GM12878 (cell line): ENCODE measurements at regions not wholly inside any gene's neighbourhood (a gene's known extent, or its start where the extent isn't known, plus 50 kb on each side); places are given as distances from the start of the nearest gene placed in this dataset.

Source experiments
- ATAC-seq: fragments of 200-7000 bp; cut with Tn5 transposase; 3 replicates; pipeline ENCODE4 v1.9.1; 2020; ENCODE audit warnings: mild to moderate bottlenecking, moderate library complexity
- BruUV-seq: library from RNA; stranded (reverse); fragments of 400-500 nt; replicated peaks from 2 replicates; lab custom pipeline; 2021; lab: Mats Ljungman, UMichigan
- CTCF ChIA-PET: fragments of 300-600 bp; sonication (Branson Sonifier 250); formaldehyde crosslinking; extraction: SDS; loops from one replicate; lab custom pipeline; 2021; ENCODE audit warnings: inconsistent platforms; lab: Yijun Ruan, JAX
- POLR2A ChIA-PET: fragments of 350-600 bp; formaldehyde crosslinking; extraction: SDS; loops from one replicate; lab custom pipeline; 2021; ENCODE audit warnings: inconsistent platforms; lab: Charles Lee
- RAD21 ChIA-PET: fragments of 300-600 bp; sonication (Branson Sonifier 250); formaldehyde crosslinking; loops from one replicate; lab custom pipeline; 2023; ENCODE audit warnings: antibody characterized with exemption; ENCODE audit not compliant: unreplicated experiment; lab: Charles Lee
- SMC1A ChIA-PET: fragments of 300-600 bp; sonication (Branson Sonifier 250); formaldehyde crosslinking; loops from one replicate; lab custom pipeline; 2023; ENCODE audit not compliant: unreplicated experiment, uncharacterized antibody; lab: Charles Lee
- DNase-seq: peaks from one replicate; pipeline ENCODE4 v3.0.0-alpha.2; 2011; ENCODE audit warnings: low read depth, low spot score
- FAIRE-seq: peaks from 3 replicates; lab custom pipeline; 2011; peaks lifted over from hg19 to GRCh38; lab: Jason Lieb, UNC
- H2AFZ ChIP-seq: 2 replicates; pipeline ENCODE4 v1.6.0; 2011; ENCODE audit warnings: low read depth, low read length, control low read depth; ENCODE audit not compliant: control insufficient read depth
- H3K27ac ChIP-seq: 2 replicates; pipeline ENCODE4 v1.5.1; 2011; ENCODE audit warnings: control low read depth; ENCODE audit not compliant: control insufficient read depth, insufficient read depth
- H3K27me3 ChIP-seq, 2 experiments: replicated peaks in 1 of 2; 2 replicates each; pipeline versions ENCODE4 v1.6.0 to v1.6.1; 2011; ENCODE audit warnings: low read length in 1 of 2; ENCODE audit not compliant: control insufficient read depth in 2 of 2, insufficient read depth in 2 of 2
- H3K36me3 ChIP-seq, 2 experiments: 2 replicates each; pipeline ENCODE4 v1.5.1; 2011; ENCODE audit warnings: low read length in 1 of 2; ENCODE audit not compliant: control insufficient read depth in 2 of 2, insufficient read depth in 2 of 2
- H3K4me1 ChIP-seq: 2 replicates; pipeline ENCODE4 v1.6.1; 2011; ENCODE audit warnings: mild to moderate bottlenecking, low read length, moderate library complexity, mixed read lengths; ENCODE audit not compliant: control insufficient read depth, insufficient read depth
- H3K4me2 ChIP-seq: 2 replicates; pipeline ENCODE4 v1.6.0; 2011; ENCODE audit warnings: control low read depth; ENCODE audit not compliant: control insufficient read depth, insufficient read depth
- H3K4me3 ChIP-seq: fragments of 200-600 bp; sonication (generic); 2 replicates; pipeline ENCODE4 v1.5.1; 2016
- H3K79me2 ChIP-seq: 2 replicates; pipeline ENCODE4 v1.6.0; 2011; ENCODE audit warnings: low read length; ENCODE audit not compliant: control insufficient read depth, insufficient read depth
- H3K9ac ChIP-seq: 2 replicates; pipeline ENCODE4 v1.8.0; 2011; ENCODE audit warnings: low read length, control low read depth, mixed read lengths; ENCODE audit not compliant: control insufficient read depth, insufficient read depth
- H3K9me3 ChIP-seq: replicated peaks from 3 replicates; pipeline ENCODE4 v1.5.1; 2011; ENCODE audit warnings: mild to moderate bottlenecking, low read length; ENCODE audit not compliant: control insufficient read depth, insufficient read depth
- H4K20me1 ChIP-seq: 2 replicates; pipeline ENCODE4 v1.6.0; 2011; ENCODE audit not compliant: control insufficient read depth, insufficient read depth
- BACH1 ChIP-seq: fragments of 450-650 bp; IDR thresholded peaks from 2 replicates; pipeline ENCODE4 v1.6.1; 2017; ENCODE audit warnings: mild to moderate bottlenecking, borderline replicate concordance
- DPF2 ChIP-seq: fragments of 450-650 bp; IDR thresholded peaks from 2 replicates; pipeline ENCODE4 v1.6.1; 2017; ENCODE audit warnings: mild to moderate bottlenecking
- JUND ChIP-seq: IDR thresholded peaks from 2 replicates; pipeline ENCODE4 v1.6.1; 2012; ENCODE audit warnings: low read depth, mild to moderate bottlenecking, low read length, improper control_type of control experiment, moderate library complexity
- NFIC ChIP-seq: IDR thresholded peaks from 2 replicates; pipeline ENCODE4 v1.6.1; 2012; ENCODE audit warnings: low read depth, mild to moderate bottlenecking, inconsistent platforms, low read length, moderate library complexity
- NFXL1 ChIP-seq: fragments of 450-650 bp; IDR thresholded peaks from 2 replicates; pipeline ENCODE4 v1.6.1; 2017; ENCODE audit warnings: antibody characterized with exemption, mild to moderate bottlenecking, borderline replicate concordance
- PKNOX1 ChIP-seq: fragments of 450-650 bp; IDR thresholded peaks from 2 replicates; pipeline ENCODE4 v1.6.1; 2016; ENCODE audit warnings: mild to moderate bottlenecking
- POLR2AphosphoS2 ChIP-seq: IDR thresholded peaks from 2 replicates; pipeline ENCODE4 v1.6.1; 2011; ENCODE audit warnings: low read depth, mild to moderate bottlenecking, low read length, improper control_type of control experiment, moderate library complexity
- SMAD1 ChIP-seq: fragments of 450-650 bp; IDR thresholded peaks from 2 replicates; pipeline ENCODE4 v1.6.1; 2018; ENCODE audit warnings: mild to moderate bottlenecking, low read depth; ENCODE audit not compliant: partially characterized antibody
- TAF1 ChIP-seq: IDR thresholded peaks from 2 replicates; pipeline ENCODE4 v1.6.1; 2011; ENCODE audit warnings: mild to moderate bottlenecking, low read depth, low read length, borderline replicate concordance
- YBX1 ChIP-seq: fragments of 450-650 bp; IDR thresholded peaks from 2 replicates; pipeline ENCODE4 v1.6.1; 2016; ENCODE audit warnings: antibody characterized with exemption
- ZNF592 ChIP-seq: fragments of 450-650 bp; IDR thresholded peaks from 2 replicates; pipeline ENCODE4 v1.6.1; 2017; ENCODE audit warnings: mild to moderate bottlenecking, moderate library complexity
- WGBS: methylation state at CpG from one replicate; pipeline ENCODE4 v1.1.6; 2016; ENCODE audit warnings: low lambda C conversion rate; ENCODE audit not compliant: insufficient replicate concordance, insufficient coverage; ENCODE audit errors: missing lambda C conversion rate; 5-methylcytosine and 5-hydroxymethylcytosine counted together
- in situ Hi-C: fragments of 300-500 bp; cut with MboI; formaldehyde crosslinking; loops from 9 replicates; pipeline ENCODE4 v1.14.3; 2018; ENCODE audit warnings: mixed read lengths
- intact Hi-C: fragments of 100-400 bp; cut with micrococcal nuclease; formaldehyde crosslinking; loops from one replicate; pipeline ENCODE4 v1.14.2; 2022; ENCODE audit not compliant: unreplicated experiment

DNA sequence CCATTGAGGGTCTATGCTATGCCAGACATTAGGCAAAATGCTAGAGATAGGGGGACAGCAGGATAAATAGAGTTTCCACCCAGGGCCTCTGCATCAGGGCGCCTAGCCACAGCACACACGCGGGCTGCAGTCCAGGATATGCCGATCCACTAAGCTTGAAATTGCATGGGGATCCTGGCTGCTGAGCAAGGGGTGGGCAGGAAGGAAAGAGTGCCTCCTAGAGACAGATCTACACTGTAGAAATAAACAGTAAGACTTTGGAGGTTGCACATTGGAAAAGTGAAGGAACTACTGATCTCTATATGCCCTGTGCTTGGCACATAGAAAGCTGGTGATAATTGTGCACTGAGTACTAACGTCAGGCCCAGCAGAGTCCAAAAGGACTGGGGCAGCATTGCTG lies 411.1 kb downstream of the PRDM2 start:
- in situ Hi-C loops: no loop called here

More for the DNA sequence above, 411.1 kb downstream of the PRDM2 start:
- H3K79me2 ChIP-seq: no peaks in the 10 kb centered on the region
- H3K27ac ChIP-seq: no peak overlapping the region
- TF ChIP-seq SMAD1: no peak
- TF ChIP-seq JUND: no peak
- TF ChIP-seq YBX1: no peak
- TF ChIP-seq DPF2: no peak
- TF ChIP-seq PKNOX1: no peak
- no peak for TF ChIP-seq BACH1
- TF ChIP-seq POLR2AphosphoS2: no peak
- TF ChIP-seq ZNF592: no peak
- no peak for TF ChIP-seq TAF1
- TF ChIP-seq NFIC: no peak
- no peak for TF ChIP-seq NFXL1
- RAD21 ChIA-PET: no interaction called here
- POLR2A ChIA-PET: no interaction called here
- no peaks in the 10 kb centered on the region for H3K36me3 ChIP-seq
- H3K27me3 ChIP-seq: no peaks in the 10 kb centered on the region
- 8% methylated on average over 5 of the region's 5 CpGs for WGBS
- DNase-seq: no peak
- no peak overlapping the region for H2AFZ ChIP-seq
- no peaks in the 10 kb centered on the region for H4K20me1 ChIP-seq
- ATAC-seq: no peak
- BruUV-seq: no TSS peak
- H3K9ac ChIP-seq: no peak overlapping the region
- SMC1A ChIA-PET: no interaction called here
- no peak overlapping the region for H3K4me3 ChIP-seq
- no peak for FAIRE-seq
- no peaks in the 10 kb centered on the region for H3K9me3 ChIP-seq
- intact Hi-C loops: loop anchor here (5.0 kb wide), 1 partner anchor 936 kb away; no protein-coding TSS in a partner anchor
- H3K4me1 ChIP-seq: no peaks in the 10 kb centered on the region
- H3K4me2 ChIP-seq: no peak overlapping the region
- CTCF ChIA-PET: no interaction called here
